WTC11 (cell line): ENCODE measurements at regions not wholly inside any gene's neighbourhood (a gene's known extent, or its start where the extent isn't known, plus 50 kb on each side); places are given as distances from the start of the nearest gene placed in this dataset.

Source experiments
- ATAC-seq: fragments of 200-7000 bp; cut with Tn5 transposase; 2 replicates; pipeline ENCODE4 v1.10.0; 2021; ENCODE audit warnings: mild to moderate bottlenecking, moderate library complexity
- CTCF ChIA-PET: fragments of 300-600 bp; sonication (Branson Sonifier 250); formaldehyde crosslinking; loops from one replicate; lab custom pipeline; 2021; ENCODE audit warnings: antibody characterized with exemption; lab: Charles Lee
- POLR2A ChIA-PET: fragments of 350-600 bp; sonication (Branson Sonifier 250); formaldehyde crosslinking; loops from one replicate; lab custom pipeline; 2021; ENCODE audit warnings: antibody characterized with exemption; lab: Charles Lee
- DNase-seq: peaks from one replicate; pipeline ENCODE4 v3.0.0; 2021; ENCODE audit warnings: low spot score
- H3K27ac Mint-ChIP-seq: 2 replicates; pipeline ENCODE4 v1.8.0; 2021; ENCODE audit warnings: mixed read lengths
- H3K27me3 Mint-ChIP-seq: 2 replicates; pipeline ENCODE4 v1.8.0; 2021; ENCODE audit warnings: low read depth, mild to moderate bottlenecking, moderate library complexity, mixed read lengths
- H3K36me3 Mint-ChIP-seq: 2 replicates; pipeline ENCODE4 v1.8.0; 2021; ENCODE audit warnings: mixed read lengths
- H3K4me1 Mint-ChIP-seq: 2 replicates; pipeline ENCODE4 v1.8.0; 2022; ENCODE audit warnings: mixed read lengths
- H3K4me3 Mint-ChIP-seq: 2 replicates; pipeline ENCODE4 v1.8.0; 2021; ENCODE audit warnings: mild to moderate bottlenecking, moderate library complexity, mixed read lengths
- H3K9me3 Mint-ChIP-seq: 2 replicates; pipeline ENCODE4 v1.8.0; 2021; ENCODE audit warnings: mixed read lengths
- ATF3 ChIP-seq: sonication (generic); formaldehyde crosslinking; conservative IDR thresholded peaks from 2 replicates; pipeline ENCODE4 v1.8.1; 2022; ENCODE audit warnings: mild to moderate bottlenecking, missing genetic modification reagents
- E2F1 ChIP-seq: sonication (generic); formaldehyde crosslinking; IDR thresholded peaks from 2 replicates; pipeline ENCODE4 v1.8.0; 2022; ENCODE audit warnings: mild to moderate bottlenecking, missing genetic modification reagents
- E2F4 ChIP-seq: sonication (generic); formaldehyde crosslinking; IDR thresholded peaks from 2 replicates; pipeline ENCODE4 v1.8.1; 2022; ENCODE audit warnings: low read depth, mild to moderate bottlenecking, moderate library complexity, missing genetic modification reagents, borderline replicate concordance
- ERG ChIP-seq: fragments of 250-450 bp; sonication (Bioruptor Pico); IDR thresholded peaks from 2 replicates; pipeline ENCODE4 v1.8.0; 2021; ENCODE audit warnings: mild to moderate bottlenecking
- GRHL2 ChIP-seq: fragments of 250-450 bp; sonication (Bioruptor Pico); IDR thresholded peaks from 2 replicates; pipeline ENCODE4 v1.8.0; 2022; ENCODE audit warnings: mild to moderate bottlenecking, moderate library complexity; ENCODE audit not compliant: insufficient replicate concordance, severe bottlenecking
- IRF2 ChIP-seq: sonication (generic); formaldehyde crosslinking; IDR thresholded peaks from 2 replicates; pipeline ENCODE4 v1.8.0; 2022; ENCODE audit warnings: low read depth, missing genetic modification reagents, borderline replicate concordance
- MLX ChIP-seq: sonication (generic); formaldehyde crosslinking; IDR thresholded peaks from 2 replicates; pipeline ENCODE4 v1.8.1; 2023; ENCODE audit warnings: mild to moderate bottlenecking, missing genetic modification reagents, moderate library complexity
- NFE2L1 ChIP-seq: sonication (generic); formaldehyde crosslinking; IDR thresholded peaks from 2 replicates; pipeline ENCODE4 v1.8.1; 2023; ENCODE audit warnings: missing genetic modification reagents
- PRRX2 ChIP-seq: fragments of 250-450 bp; sonication (Bioruptor Pico); IDR thresholded peaks from 2 replicates; pipeline ENCODE4 v1.8.0; 2021; ENCODE audit warnings: mild to moderate bottlenecking
- RORB ChIP-seq: fragments of 250-450 bp; sonication (Bioruptor Pico); IDR thresholded peaks from 2 replicates; pipeline ENCODE4 v1.9.0; 2021; ENCODE audit warnings: mild to moderate bottlenecking
- SMAD3 ChIP-seq: sonication (generic); formaldehyde crosslinking; IDR thresholded peaks from 2 replicates; pipeline ENCODE4 v1.8.0; 2022; ENCODE audit warnings: missing genetic modification reagents, mild to moderate bottlenecking, borderline replicate concordance
- SMAD4 ChIP-seq: sonication (generic); formaldehyde crosslinking; IDR thresholded peaks from 2 replicates; pipeline ENCODE4 v1.8.0; 2022; ENCODE audit warnings: mild to moderate bottlenecking, missing genetic modification reagents
- STAT6 ChIP-seq: sonication (generic); formaldehyde crosslinking; conservative IDR thresholded peaks from 2 replicates; pipeline ENCODE4 v1.8.1; 2023; ENCODE audit warnings: mild to moderate bottlenecking, low read depth, missing genetic modification reagents, moderate library complexity
- TCF7 ChIP-seq: sonication (generic); formaldehyde crosslinking; IDR thresholded peaks from 2 replicates; pipeline ENCODE4 v1.8.0; 2022; ENCODE audit warnings: mild to moderate bottlenecking, low read depth, missing genetic modification reagents, moderate library complexity
- USF2 ChIP-seq: sonication (generic); formaldehyde crosslinking; IDR thresholded peaks from 2 replicates; pipeline ENCODE4 v1.8.1; 2023; ENCODE audit warnings: mild to moderate bottlenecking, missing genetic modification reagents, moderate library complexity
- ZBTB21 ChIP-seq: sonication (generic); formaldehyde crosslinking; IDR thresholded peaks from 2 replicates; pipeline ENCODE4 v1.8.1; 2023; ENCODE audit warnings: mild to moderate bottlenecking, missing genetic modification reagents, borderline replicate concordance
- ZBTB43 ChIP-seq: sonication (generic); formaldehyde crosslinking; IDR thresholded peaks from 2 replicates; pipeline ENCODE4 v1.8.1; 2023; ENCODE audit warnings: mild to moderate bottlenecking, missing genetic modification reagents
- ZNF219 ChIP-seq: sonication (generic); formaldehyde crosslinking; IDR thresholded peaks from 2 replicates; pipeline ENCODE4 v1.8.0; 2023; ENCODE audit warnings: missing genetic modification reagents, mild to moderate bottlenecking, borderline replicate concordance
- ZNF396 ChIP-seq: fragments of 250-450 bp; sonication (Bioruptor Pico); IDR thresholded peaks from 2 replicates; pipeline ENCODE4 v1.8.0; 2021; ENCODE audit warnings: mild to moderate bottlenecking, moderate library complexity, borderline replicate concordance
- ZNF671 ChIP-seq: fragments of 250-450 bp; sonication (Bioruptor Pico); IDR thresholded peaks from 2 replicates; pipeline ENCODE4 v1.8.0; 2021; ENCODE audit warnings: mild to moderate bottlenecking

- TF ChIP-seq ZNF219 (CRISPR knock-in tag) (no peak), ATF3 (CRISPR knock-in tag) (no peak), PRRX2 (CRISPR knock-in tag) (no peak), E2F1 (no peak), ZBTB43 (CRISPR knock-in tag) (no peak), ZNF396 (CRISPR knock-in tag) (no peak), TCF7 (CRISPR knock-in tag) (no peak)
- TF ChIP-seq, all 79 proteins: peak for 0
Observed at GRCh38 chr18:11256251-11256650, 106.9 kb upstream of the PIEZO2 start (continued).

- CTCF ChIA-PET: no interaction called here
- H3K27ac Mint-ChIP-seq: no peak overlapping the region
- H3K27me3 Mint-ChIP-seq: no peaks in the 10 kb centered on the region
- no peak for ATAC-seq
- H3K9me3 Mint-ChIP-seq: 0 out of 2 replicates have a peak, but pooled peaks cover 3% of the 10 kb centered on the region
- no peak overlapping the region for H3K4me3 Mint-ChIP-seq
- H3K36me3 Mint-ChIP-seq: no peaks in the 10 kb centered on the region
- DNase-seq: no peak
- POLR2A ChIA-PET: no interaction called here
- TF ChIP-seq SMAD4: no peak
- H3K4me1 Mint-ChIP-seq: no peaks in the 10 kb centered on the region; the same call in 1 of the 2 replicates
Observed at GRCh38 chr18:11251891-11252270, 102.5 kb upstream of the PIEZO2 start.

- CTCF ChIA-PET: no interaction called here
- H3K36me3 Mint-ChIP-seq: no peaks in the 10 kb centered on the region
- H3K9me3 Mint-ChIP-seq: 0 out of 2 replicates have a peak, but pooled peaks cover 3% of the 10 kb centered on the region
- no peak overlapping the region for H3K4me3 Mint-ChIP-seq
- no peak overlapping the region for H3K27ac Mint-ChIP-seq
- POLR2A ChIA-PET: no interaction called here
- ATAC-seq (no peak), DNase-seq (no peak)
- H3K4me1 Mint-ChIP-seq: no peaks in the 10 kb centered on the region; the same call in 1 of the 2 replicates
- no peaks in the 10 kb centered on the region for H3K27me3 Mint-ChIP-seq
- no peak for TF ChIP-seq SMAD3 (CRISPR knock-in tag)
- TF ChIP-seq ZNF671 (CRISPR knock-in tag): no peak
- TF ChIP-seq ZBTB21: no peak
- TF ChIP-seq RORB (CRISPR knock-in tag): no peak
- TF ChIP-seq GRHL2 (CRISPR knock-in tag): no peak
- no peak for TF ChIP-seq STAT6 (CRISPR knock-in tag)
- TF ChIP-seq NFE2L1 (CRISPR knock-in tag): no peak
- no peak for TF ChIP-seq ZNF219 (CRISPR knock-in tag)
- TF ChIP-seq ERG (CRISPR knock-in tag): no peak
- TF ChIP-seq E2F4 (CRISPR knock-in tag): no peak
- no peak for TF ChIP-seq USF2 (CRISPR knock-in tag)
- no peak for TF ChIP-seq IRF2 (CRISPR knock-in tag)
- no peak for TF ChIP-seq MLX (CRISPR knock-in tag)
Observed at GRCh38 chr18:11251229-11251890, 102.0 kb upstream of the PIEZO2 start.
